IMR-90 (cell line): ENCODE measurements at regions not wholly inside any gene's neighbourhood (a gene's known extent, or its start where the extent isn't known, plus 50 kb on each side); places are given as distances from the start of the nearest gene placed in this dataset.

Experiments
- ATAC-seq: fragments of 200-7000 bp; cut with Tn5 transposase; 2 replicates; pipeline ENCODE4 v1.9.1; 2020; ENCODE audit warnings: low read depth, mild to moderate bottlenecking, moderate library complexity
- BruUV-seq: library from RNA; stranded (reverse); fragments of 400-500 nt; replicated peaks from 2 replicates; lab custom pipeline; 2021; lab: Mats Ljungman, UMichigan
- CTCF ChIA-PET: fragments of 300-600 bp; formaldehyde crosslinking; extraction: SDS; loops from one replicate; lab custom pipeline; 2021; ENCODE audit warnings: antibody characterized with exemption; lab: Yijun Ruan, JAX
- POLR2A ChIA-PET: fragments of 300-600 bp; sonication (Branson Sonifier 250); formaldehyde crosslinking; loops from one replicate; lab custom pipeline; 2022; ENCODE audit warnings: antibody characterized with exemption; ENCODE audit not compliant: unreplicated experiment; lab: Charles Lee
- DNase-seq: peaks from one replicate; pipeline ENCODE4 v3.0.0; 2013
- H2AFZ ChIP-seq: replicated peaks from 2 replicates; pipeline ENCODE3; 2013; ENCODE audit warnings: low read length, mild to moderate bottlenecking; ENCODE audit not compliant: poor library complexity
- H2AK5ac ChIP-seq: 2 replicates; pipeline ENCODE4 v1.6.1; 2013; ENCODE audit warnings: low read depth, low read length, inconsistent platforms
- H2AK9ac ChIP-seq: replicated peaks from 2 replicates; pipeline ENCODE3; 2013; ENCODE audit warnings: mild to moderate bottlenecking, low read depth, low read length, moderate library complexity; ENCODE audit not compliant: poor library complexity
- H2BK120ac ChIP-seq: 2 replicates; pipeline ENCODE4 v1.6.1; 2013; ENCODE audit warnings: low read depth, low read length, inconsistent platforms
- H2BK15ac ChIP-seq: 3 replicates; pipeline ENCODE4 v1.6.1; 2013; ENCODE audit warnings: low read depth, low read length, inconsistent platforms
- H2BK20ac ChIP-seq: 2 replicates; pipeline ENCODE4 v1.6.1; 2013; ENCODE audit warnings: low read depth, mild to moderate bottlenecking, inconsistent platforms, low read length, moderate library complexity
- H2BK5ac ChIP-seq: 2 replicates; pipeline ENCODE4 v1.6.1; 2013; ENCODE audit warnings: mild to moderate bottlenecking, low read depth, low read length, inconsistent platforms; ENCODE audit not compliant: poor library complexity, severe bottlenecking
- H3K14ac ChIP-seq: replicated peaks from 2 replicates; pipeline ENCODE4 v1.6.1; 2013; ENCODE audit warnings: low read depth, low read length, inconsistent platforms
- H3K18ac ChIP-seq: 2 replicates; pipeline ENCODE4 v1.6.1; 2013; ENCODE audit warnings: low read depth, low read length, control low read depth
- H3K23ac ChIP-seq: 2 replicates; pipeline ENCODE4 v1.6.1; 2013; ENCODE audit warnings: low read depth, low read length, inconsistent platforms
- H3K27ac ChIP-seq: 2 replicates; pipeline ENCODE4 v1.5.1; 2013; ENCODE audit warnings: mild to moderate bottlenecking, control low read depth, low read length; ENCODE audit not compliant: insufficient read depth
- H3K27me3 ChIP-seq: 2 replicates; pipeline ENCODE4 v1.6.1; 2013; ENCODE audit warnings: low read length; ENCODE audit not compliant: control insufficient read depth, insufficient read depth
- H3K36me3 ChIP-seq: 2 replicates; pipeline ENCODE4 v1.6.1; 2013; ENCODE audit warnings: low read length, mixed read lengths; ENCODE audit not compliant: control insufficient read depth, insufficient read depth
- H3K4ac ChIP-seq: 2 replicates; pipeline ENCODE4 v1.6.1; 2013; ENCODE audit warnings: low read depth, low read length, inconsistent platforms
- H3K4me1 ChIP-seq: 2 replicates; pipeline ENCODE4 v1.6.1; 2013; ENCODE audit warnings: low read length, mixed read lengths; ENCODE audit not compliant: control insufficient read depth, insufficient read depth
- H3K4me2 ChIP-seq: 2 replicates; pipeline ENCODE4 v1.6.1; 2013; ENCODE audit warnings: low read depth, mild to moderate bottlenecking, control low read depth, low read length, moderate library complexity
- H3K4me3 ChIP-seq: 2 replicates; pipeline ENCODE4 v1.5.1; 2013; ENCODE audit warnings: low read depth, mild to moderate bottlenecking, control low read depth, low read length, moderate library complexity; ENCODE audit not compliant: insufficient read depth
- H3K56ac ChIP-seq: 2 replicates; pipeline ENCODE4 v1.6.1; 2013; ENCODE audit warnings: low read length, inconsistent platforms; ENCODE audit not compliant: insufficient read depth; ENCODE audit errors: extremely low read depth
- H3K79me1 ChIP-seq, 2 experiments: 2 replicates each; pipeline ENCODE4 v1.6.1; 2013; ENCODE audit warnings: low read length in 2 of 2, inconsistent platforms in 1 of 2, low read depth in 1 of 2
- H3K9ac ChIP-seq: 2 replicates; pipeline ENCODE4 v1.6.1; 2013; ENCODE audit warnings: low read depth, low read length, control low read depth
- H3K9me1 ChIP-seq: 2 replicates; pipeline ENCODE4 v1.6.1; 2013; ENCODE audit warnings: low read length, inconsistent platforms; ENCODE audit not compliant: insufficient read depth
- H3K9me3 ChIP-seq: 2 replicates; pipeline ENCODE4 v1.6.1; 2013; ENCODE audit warnings: low read length; ENCODE audit not compliant: control insufficient read depth, insufficient read depth
- H4K20me1 ChIP-seq: 2 replicates; pipeline ENCODE4 v1.6.1; 2013; ENCODE audit warnings: low read length, inconsistent platforms; ENCODE audit not compliant: insufficient read depth
- H4K5ac ChIP-seq: 2 replicates; pipeline ENCODE4 v1.6.1; 2013; ENCODE audit warnings: mild to moderate bottlenecking, low read depth, low read length, control low read depth
- H4K8ac ChIP-seq, 2 experiments: 2 replicates each; pipeline ENCODE4 v1.6.1; 2013; ENCODE audit warnings: low read depth in 2 of 2, low read length in 2 of 2, control low read depth in 1 of 2, inconsistent platforms in 1 of 2
- H4K91ac ChIP-seq: 2 replicates; pipeline ENCODE4 v1.6.1; 2013; ENCODE audit warnings: low read depth, low read length, inconsistent platforms; ENCODE audit not compliant: insufficient read depth
- CHD1 ChIP-seq: IDR thresholded peaks from 2 replicates; pipeline ENCODE4 v1.6.1; 2012; ENCODE audit warnings: low read depth, low read length, improper control_type of control experiment
- CTCF ChIP-seq: conservative IDR thresholded peaks from 2 replicates; pipeline ENCODE4 v1.5.1; 2012; ENCODE audit warnings: mild to moderate bottlenecking, low read depth, low read length, improper control_type of control experiment
- MXI1 ChIP-seq: IDR thresholded peaks from 2 replicates; pipeline ENCODE4 v1.6.1; 2012; ENCODE audit warnings: low read depth, mild to moderate bottlenecking, low read length, moderate library complexity, borderline replicate concordance
- RAD21 ChIP-seq: IDR thresholded peaks from 2 replicates; pipeline ENCODE4 v1.6.1; 2012; ENCODE audit warnings: low read length, improper control_type of control experiment
- SMC3 ChIP-seq: fragments of 150-350 bp; IDR thresholded peaks from 2 replicates; pipeline ENCODE4 v1.6.1; 2016; ENCODE audit warnings: low read depth, mild to moderate bottlenecking, antibody characterized with exemption, low read length, moderate library complexity
- USF2 ChIP-seq: fragments of 150-350 bp; IDR thresholded peaks from 2 replicates; pipeline ENCODE4 v1.6.1; 2017; ENCODE audit warnings: mild to moderate bottlenecking, antibody characterized with exemption, low read length, low read depth
- WGBS, 2 experiments: methylation state at CpG; one replicate each; pipeline versions ENCODE4 v1.1.5 to v1.1.7; 2013; ENCODE audit warnings: missing lambda C conversion rate in 2 of 2; ENCODE audit not compliant: insufficient read length in 1 of 2; ENCODE audit errors: extremely low coverage in 2 of 2; 5-methylcytosine and 5-hydroxymethylcytosine counted together
- dilution Hi-C: fragments of 300-500 bp; cut with HindIII; formaldehyde crosslinking; loops from one replicate; pipeline ENCODE4 v1.14.3; 2018; ENCODE audit warnings: low sequenced_read_pairs; ENCODE audit not compliant: unreplicated experiment
- in situ Hi-C: fragments of 300-500 bp; cut with MboI; formaldehyde crosslinking; loops from 3 replicates; pipeline ENCODE4 v1.14.3; 2019; ENCODE audit warnings: low sequenced_read_pairs, inconsistent platforms, mixed read lengths
- intact Hi-C: fragments of 100-400 bp; cut with micrococcal nuclease; formaldehyde crosslinking; loops from 2 replicates; pipeline ENCODE4 v1.10.0; 2022

GRCh38 chr12:94025756-94026155, 122.6 kb upstream of the PLXNC1 start:
- no peaks in the 10 kb centered on the region for H3K27me3 ChIP-seq
- peak overlapping the region; percentile 9 for H3K18ac ChIP-seq
- no peak overlapping the region for H3K4me3 ChIP-seq
- dilution Hi-C loops, result no loop called here
- H3K9me1 ChIP-seq, result no peaks in the 10 kb centered on the region
- POLR2A ChIA-PET, result no interaction called here
- H3K4me2 ChIP-seq, result peak overlapping the region; percentile 52
- H2BK15ac ChIP-seq, result no peak overlapping the region
- ATAC-seq (no peak), DNase-seq (no peak)
- no peaks in the 10 kb centered on the region for H4K20me1 ChIP-seq
- no peak overlapping the region for H3K23ac ChIP-seq
- H2AFZ ChIP-seq, result no peak overlapping the region
- H4K91ac ChIP-seq, result no peak overlapping the region
- no peaks in the 10 kb centered on the region for H3K36me3 ChIP-seq
- no TSS peak for BruUV-seq
- no peak overlapping the region for H3K4ac ChIP-seq
- no peak overlapping the region for H2BK20ac ChIP-seq
- no peak overlapping the region for H2BK120ac ChIP-seq
- H3K9ac ChIP-seq, result no peak overlapping the region; the same call in 1 of the 2 replicates
- no peak overlapping the region for H2AK9ac ChIP-seq
- intact Hi-C loops, result no loop called here
- no peak overlapping the region for H3K56ac ChIP-seq
- no peak overlapping the region for H4K8ac ChIP-seq
- no peaks in the 10 kb centered on the region for H3K79me1 ChIP-seq
- peaks cover 2% of the 10 kb centered on the region; the same call in 1 of the 2 replicates for H3K4me1 ChIP-seq
- H2AK5ac ChIP-seq, result no peak overlapping the region
- TF ChIP-seq USF2, result no peak
- TF ChIP-seq MXI1, result no peak
- no peak for TF ChIP-seq RAD21
- TF ChIP-seq CHD1, result no peak
- TF ChIP-seq CTCF, result no peak
- no peak for TF ChIP-seq SMC3
- H3K27ac ChIP-seq, result no peak overlapping the region
- CTCF ChIA-PET, result no interaction called here
- 0 out of 2 replicates have a peak overlapping the region, but pooled peaks have one; percentile 64 for H4K5ac ChIP-seq
- no peak overlapping the region for H2BK5ac ChIP-seq
- 86% methylated on average over 1 of the region's 1 CpG; no CpG with 5 or more reads in 1 of the 2 experiments for WGBS, 2 experiments
- H3K9me3 ChIP-seq, result peaks cover 6% of the 10 kb centered on the region; the same call in 1 of the 2 replicates
- no peak overlapping the region for H3K14ac ChIP-seq
- in situ Hi-C loops, result no loop called here
